ENCODE measurements at regions not wholly inside any gene's neighbourhood (a gene's known extent, or its start where the extent isn't known, plus 50 kb on each side); places are given as distances from the start of the nearest gene placed in this dataset.
A peak's percentile ranks its signal among the peaks of the same experiment; 100 is the strongest.

- no peak for DNase-seq (ENCODE audit: low spot score)
These were observed 50.2 kb upstream of the BCL11A start for GRCh38 chr2:60603533-60604190.

GRCh38 chr2:60604486-60605064, 51.1 kb upstream of the BCL11A start:
- no peak for DNase-seq (ENCODE audit: low spot score)

- DNase-seq (ENCODE audit: low spot score): no peak
These were observed 52.4 kb upstream of the BCL11A start for GRCh38 chr2:60605866-60606265.

DNA sequence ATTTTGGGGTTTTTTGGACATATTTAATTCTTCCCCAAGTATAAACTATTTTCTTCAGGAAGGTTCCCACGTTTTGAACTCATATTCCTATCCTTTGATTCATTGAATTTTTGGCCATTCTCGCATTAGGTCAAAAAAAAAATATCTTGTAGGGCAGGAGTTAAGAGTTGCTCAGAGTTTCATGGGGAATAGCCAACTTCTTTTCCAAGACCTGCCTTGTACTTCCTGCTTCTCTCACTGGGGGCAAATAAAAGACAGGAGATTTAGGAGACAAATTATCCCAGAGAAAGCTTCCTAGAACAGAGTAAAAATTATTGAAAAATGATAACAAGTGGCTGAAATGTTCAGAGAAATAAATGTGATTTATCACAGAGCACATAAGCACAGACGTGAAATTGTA, 55.2 kb upstream of the BCL11A start:
- DNase-seq (ENCODE audit: low spot score): no peak

- DNase-seq (ENCODE audit: low spot score): no peak
These were observed 58.6 kb upstream of the BCL11A start for GRCh38 chr2:60612033-60612432.

DNA sequence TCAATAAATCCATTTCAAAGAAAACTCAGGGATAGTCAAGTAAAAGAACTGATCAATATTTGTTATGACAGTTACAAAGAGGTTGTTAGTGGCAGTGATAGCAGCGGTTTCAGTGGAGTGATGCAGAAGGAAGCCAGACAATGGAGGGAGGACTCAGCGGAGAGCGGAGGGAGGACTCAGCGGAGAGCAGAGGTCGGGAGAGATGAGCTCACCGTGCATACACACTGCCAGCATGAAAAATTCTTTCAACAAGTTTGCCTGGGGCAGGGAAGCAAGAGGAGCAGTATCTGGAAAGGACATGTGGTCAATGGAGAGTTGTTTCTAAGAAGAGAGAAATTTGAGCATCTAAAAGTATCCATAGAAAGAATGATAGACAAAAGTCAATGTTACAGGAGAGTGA, 60.9 kb upstream of the BCL11A start:
- no peak for DNase-seq (ENCODE audit: low spot score)

GRCh38 chr2:60621688-60622429, 68.4 kb upstream of the BCL11A start:
- DNase-seq (ENCODE audit: low spot score): no peak

GRCh38 chr2:60623040-60623439, 69.6 kb upstream of the BCL11A start:
- no peak for DNase-seq (ENCODE audit: low spot score)

GRCh38 chr2:60627412-60627811, 74.0 kb upstream of the BCL11A start:
- no peak for DNase-seq (ENCODE audit: low spot score)

DNA sequence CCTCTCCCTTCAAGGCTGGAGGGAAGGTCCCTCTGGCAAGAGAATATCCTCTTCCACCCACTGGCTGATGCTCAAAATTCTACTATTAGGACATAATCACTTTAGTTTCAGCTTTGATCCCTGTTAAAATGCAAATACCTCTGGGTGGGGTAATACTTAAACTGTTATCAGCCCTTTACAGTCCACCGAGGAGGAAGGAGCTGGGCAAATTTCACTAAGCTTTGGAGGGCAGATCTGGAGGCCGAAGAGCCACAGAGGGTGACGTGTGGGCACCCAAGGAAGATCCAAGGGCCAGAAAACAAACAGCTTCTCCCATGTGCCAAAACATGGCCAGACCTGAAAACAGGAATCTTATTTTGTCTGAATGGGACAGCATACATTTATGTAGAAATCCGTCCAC, 74.6 kb upstream of the BCL11A start:
- DNase-seq (ENCODE audit: low spot score): no peak

DNA sequence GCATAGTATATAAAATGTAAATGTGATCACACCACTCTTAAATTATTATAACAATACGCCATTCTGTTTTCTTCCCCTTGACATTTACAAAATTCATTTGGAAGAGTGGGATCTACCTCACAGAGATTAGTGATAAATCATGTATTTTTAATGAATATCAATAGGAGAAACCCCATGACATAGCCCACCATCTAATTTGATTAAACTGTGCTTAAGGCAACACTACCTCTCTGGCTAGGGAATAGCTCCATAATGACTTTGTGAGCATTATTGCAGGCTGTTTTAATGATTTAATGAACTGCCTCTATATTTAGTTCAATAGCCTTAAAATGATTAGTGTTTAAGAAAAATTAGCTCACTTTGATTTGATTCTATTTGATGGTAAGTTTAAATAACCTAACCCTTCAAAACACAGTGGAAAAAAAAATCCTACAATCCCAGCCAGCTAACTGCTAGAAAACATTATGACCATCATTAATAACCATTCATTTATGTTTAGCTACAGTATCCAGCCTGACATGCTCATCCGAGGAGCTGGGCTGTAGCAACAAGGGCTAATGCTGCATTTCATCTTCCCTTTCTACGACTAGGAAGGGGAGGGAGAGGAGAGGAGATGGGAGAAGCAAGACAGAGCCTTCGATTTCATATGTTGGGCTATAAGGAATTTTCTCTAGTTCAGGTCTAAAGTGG, 75.3 kb upstream of the BCL11A start:
- no peak for DNase-seq (ENCODE audit: low spot score)

- DNase-seq (ENCODE audit: low spot score): no peak
These were observed 75.8 kb upstream of the BCL11A start for GRCh38 chr2:60629305-60629662.

GRCh38 chr2:60629801-60630385, 76.4 kb upstream of the BCL11A start:
- no peak for DNase-seq (ENCODE audit: low spot score)

DNA sequence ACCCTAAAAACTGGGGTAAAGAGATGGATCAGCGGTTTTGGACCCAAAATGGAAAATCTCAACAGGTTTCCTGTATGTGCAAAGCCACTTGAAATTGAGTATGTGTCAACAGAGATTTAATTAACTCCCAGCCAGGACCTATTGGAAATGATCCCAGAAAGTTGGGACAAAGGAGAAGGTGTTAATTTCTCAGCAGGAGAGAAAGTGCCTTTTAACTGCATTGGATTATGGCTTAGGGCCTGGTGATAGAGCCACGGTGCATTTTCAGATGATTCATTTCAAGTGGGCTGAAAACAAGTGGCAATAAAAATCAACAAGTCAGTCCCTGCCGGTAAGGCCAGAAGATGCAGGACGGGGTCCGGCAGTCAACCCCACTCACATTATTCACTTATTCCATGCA, 80.2 kb upstream of the BCL11A start:
- DNase-seq (ENCODE audit: low spot score): no peak

DNA sequence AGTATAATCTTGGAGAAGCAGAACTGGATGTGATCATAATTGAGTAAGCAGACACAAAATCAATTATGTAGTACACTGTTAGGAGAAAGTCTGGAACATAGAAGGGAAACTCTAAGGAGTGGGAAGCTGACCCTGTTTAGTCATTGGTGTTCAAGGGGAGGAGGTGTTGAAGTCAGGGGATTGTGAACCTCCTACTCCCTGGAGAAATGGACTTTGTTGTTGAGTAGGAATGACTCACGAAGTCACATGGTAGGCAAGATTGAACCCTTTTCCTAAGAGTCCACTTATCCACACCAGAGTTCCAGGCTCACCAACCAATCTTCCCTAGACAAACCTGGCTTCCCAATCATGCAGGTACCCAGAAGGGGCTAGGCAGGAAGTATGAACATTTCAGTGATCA, 81.0 kb upstream of the BCL11A start:
- DNase-seq (ENCODE audit: low spot score): no peak

DNA sequence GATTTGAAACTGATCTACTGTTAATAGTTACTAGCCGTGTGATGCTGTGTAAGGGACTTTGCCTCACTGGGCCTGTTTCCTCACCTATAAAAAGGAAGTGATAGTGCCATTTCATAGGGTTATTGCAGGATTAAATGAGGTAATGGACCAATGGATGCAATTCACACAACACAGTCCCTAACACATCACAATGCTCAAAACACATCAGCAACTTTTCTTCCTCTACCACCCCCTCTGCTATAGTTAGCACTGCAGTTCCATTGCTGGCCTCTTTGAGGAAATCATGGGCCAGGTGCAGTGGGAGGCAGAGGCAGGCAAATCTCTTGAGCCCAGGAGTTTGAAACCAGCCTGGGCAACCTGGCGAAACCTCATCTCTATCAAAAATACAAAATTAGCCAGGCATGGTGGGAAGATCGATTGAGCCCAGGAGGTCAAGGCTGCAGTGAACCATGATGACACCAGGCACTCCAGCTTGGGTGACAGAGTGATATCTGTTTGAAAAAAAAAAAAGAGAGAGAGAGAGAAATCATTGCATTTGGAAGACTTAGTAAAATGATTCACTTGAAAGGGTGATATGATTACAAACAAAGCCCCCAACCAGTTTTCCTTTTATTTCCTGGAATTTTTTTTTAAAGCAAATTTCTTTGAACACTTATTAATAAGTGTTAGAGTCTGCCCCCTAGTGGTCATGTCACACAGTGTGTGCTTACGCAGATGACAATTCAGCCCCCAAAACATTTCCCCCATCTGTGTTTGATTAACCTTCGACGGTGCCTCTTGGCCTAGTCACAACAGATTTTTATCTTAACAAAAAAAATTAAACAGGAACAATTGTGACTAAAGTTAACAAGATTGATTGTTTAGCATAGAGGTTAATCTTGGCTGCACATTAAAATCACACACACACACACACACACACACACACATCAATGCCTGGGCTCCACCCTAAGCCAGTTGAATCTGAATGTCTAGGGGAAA, 88.6 kb upstream of the BCL11A start:
- peak; percentile 54 for DNase-seq (ENCODE audit: low spot score)

- DNase-seq (ENCODE audit: low spot score): no peak
These were observed 90.3 kb upstream of the BCL11A start for GRCh38 chr2:60643747-60644146.

DNA sequence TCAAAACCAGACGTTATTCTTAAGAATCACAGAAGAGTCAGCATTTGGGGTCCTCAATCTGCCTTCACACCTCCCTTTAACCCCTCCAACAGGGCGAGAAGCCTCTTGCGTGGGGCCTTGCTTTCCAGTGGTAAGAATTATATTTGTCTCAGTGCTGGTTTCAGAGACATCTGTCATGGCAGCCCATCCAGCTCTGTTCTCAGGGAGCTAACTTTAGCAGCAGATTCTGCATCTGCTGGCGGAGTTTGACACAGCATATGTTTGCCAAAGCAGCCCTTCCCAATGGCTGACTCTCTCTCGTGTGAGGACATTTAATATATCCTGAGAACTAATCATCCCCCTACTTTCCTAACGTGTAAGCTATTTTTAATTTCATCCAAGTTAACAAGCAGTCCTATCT, 91.5 kb upstream of the BCL11A start:
- DNase-seq (ENCODE audit: low spot score): no peak

DNA sequence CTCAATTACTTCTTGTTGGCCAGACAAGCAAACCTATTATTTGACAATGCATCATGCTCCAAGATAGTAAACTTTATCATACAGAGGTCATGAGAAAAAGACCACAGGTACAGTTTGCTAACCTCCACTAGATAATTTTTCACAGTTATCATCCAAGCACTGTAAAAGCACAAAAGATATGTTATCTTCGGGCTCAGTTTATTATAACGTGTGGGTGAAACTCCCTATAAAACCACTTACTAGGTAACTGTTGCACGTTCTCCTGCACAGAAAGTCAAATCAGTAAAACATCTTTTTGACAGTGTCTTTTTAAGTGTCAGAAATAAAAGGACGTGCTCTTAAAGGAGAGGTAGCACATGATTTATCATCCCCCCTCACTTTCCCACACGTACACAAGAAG, 94.7 kb upstream of the BCL11A start:
- no peak for DNase-seq (ENCODE audit: low spot score)

- no peak for DNase-seq (ENCODE audit: low spot score)
These were observed 96.3 kb upstream of the BCL11A start for GRCh38 chr2:60649721-60650120.

GRCh38 chr2:60652832-60653340, 99.4 kb upstream of the BCL11A start:
- DNase-seq (ENCODE audit: low spot score): no peak

Measured in HT-29 (cell line).